ENCODE measurements at regions not wholly inside any gene's neighbourhood (a gene's known extent, or its start where the extent isn't known, plus 50 kb on each side); places are given as distances from the start of the nearest gene placed in this dataset.

GRCh38 chr1:99469550-99469971 lies 176.4 kb upstream of the PALMD start:
- Histone ChIP-seq H3K4me1 (no peaks in the 10 kb centered on the region), H3K27ac (no peak overlapping the region), H3K27me3 (no peaks in the 10 kb centered on the region), H3K4me3 (no peak overlapping the region), H3K9me3 (no peaks in the 10 kb centered on the region), H3K36me3 (no peaks in the 10 kb centered on the region)
- intact Hi-C loops (cut with DNase I): no loop called here
- no peak for TF ChIP-seq CTCF (IDR thresholded peaks at IDR 0.05)
- ATAC-seq: no peak
- DNase-seq: no peak

- no peak for ATAC-seq
- Histone ChIP-seq H3K36me3 (no peaks in the 10 kb centered on the region), H3K4me1 (no peaks in the 10 kb centered on the region), H3K4me3 (no peak overlapping the region), H3K27me3 (no peaks in the 10 kb centered on the region), H3K27ac (no peak overlapping the region), H3K9me3 (no peaks in the 10 kb centered on the region)
- DNase-seq: no peak
- intact Hi-C loops (cut with DNase I): loop anchor here in 1 of 2 donors (10.0 kb wide), 1 partner anchor 288 kb away; no protein-coding TSS in a partner anchor
- TF ChIP-seq CTCF (IDR thresholded peaks at IDR 0.05): no peak
These were observed 173.0 kb upstream of the PALMD start for GRCh38 chr1:99472893-99473292.

GRCh38 chr1:99474350-99474893 lies 171.5 kb upstream of the PALMD start:
- Histone ChIP-seq H3K4me3 (no peak overlapping the region), H3K27me3 (no peaks in the 10 kb centered on the region), H3K4me1 (no peaks in the 10 kb centered on the region), H3K9me3 (no peaks in the 10 kb centered on the region), H3K27ac (no peak overlapping the region), H3K36me3 (no peaks in the 10 kb centered on the region)
- ATAC-seq (no peak), DNase-seq (no peak)
- no peak for TF ChIP-seq CTCF (IDR thresholded peaks at IDR 0.05)
- intact Hi-C loops (cut with DNase I): loop anchor here in 1 of 2 donors (10.0 kb wide), 1 partner anchor 290 kb away; no protein-coding TSS in a partner anchor

- intact Hi-C loops (cut with DNase I): loop anchor here in 1 of 2 donors (10.0 kb wide), 1 partner anchor 291 kb away; no protein-coding TSS in a partner anchor
- DNase-seq: no peak
- no peaks in the 10 kb centered on the region for H3K4me1 ChIP-seq
- no peaks in the 10 kb centered on the region for H3K9me3 ChIP-seq
- H3K27ac ChIP-seq: no peak overlapping the region
- no peaks in the 10 kb centered on the region for H3K27me3 ChIP-seq
- H3K4me3 ChIP-seq: no peak overlapping the region
- ATAC-seq: no peak
- no peak for TF ChIP-seq CTCF (IDR thresholded peaks at IDR 0.05)
- H3K36me3 ChIP-seq: no peaks in the 10 kb centered on the region
These were observed 169.9 kb upstream of the PALMD start for GRCh38 chr1:99476058-99476457.

GRCh38 chr1:99481391-99481996 lies 164.4 kb upstream of the PALMD start:
- Histone ChIP-seq H3K4me1 (peaks cover 0 to 2% of the 10 kb centered on the region in 2 donors), H3K27ac (no peak overlapping the region), H3K9me3 (no peaks in the 10 kb centered on the region), H3K27me3 (no peaks in the 10 kb centered on the region), H3K4me3 (no peak overlapping the region), H3K36me3 (no peaks in the 10 kb centered on the region)
- peak in 2 of 4 donors; percentile 53 to 77 for DNase-seq
- intact Hi-C loops (cut with DNase I): no loop called here
- ATAC-seq: peak; percentile 83
- TF ChIP-seq CTCF (IDR thresholded peaks at IDR 0.05): peak; percentile 61 to 68

All from left lung (tissue), 4 donors.